Large intestine (tissue), 3 donors: ENCODE measurements at regions not wholly inside any gene's neighbourhood (a gene's known extent, or its start where the extent isn't known, plus 50 kb on each side); places are given as distances from the start of the nearest gene placed in this dataset.

Source experiments
- DNase-seq, 2 donors: peaks; one replicate each; pipeline versions ENCODE4 v3.0.0 to v3.0.0-alpha.2; 2013
- H3K27ac ChIP-seq: one replicate; pipeline ENCODE4 v1.5.1; 2013; ENCODE audit warnings: low read length
- H3K27me3 ChIP-seq: 2 replicates; pipeline ENCODE4 v1.6.1; 2013; ENCODE audit warnings: low read length; ENCODE audit not compliant: control insufficient read depth, insufficient read depth
- H3K36me3 ChIP-seq: 2 replicates; pipeline ENCODE4 v1.6.1; 2013; ENCODE audit warnings: low read length; ENCODE audit not compliant: control insufficient read depth, insufficient read depth
- H3K4me1 ChIP-seq: one replicate; pipeline ENCODE4 v1.6.1; 2013; ENCODE audit warnings: low read length; ENCODE audit not compliant: control insufficient read depth, insufficient read depth
- H3K4me3 ChIP-seq: one replicate; pipeline ENCODE4 v1.5.1; 2013; ENCODE audit warnings: low read length
- H3K9me3 ChIP-seq: one replicate; pipeline ENCODE4 v1.6.1; 2013; ENCODE audit warnings: mild to moderate bottlenecking, low read depth, low read length, moderate library complexity; ENCODE audit not compliant: control insufficient read depth
- WGBS: methylation state at CpG from one replicate; pipeline ENCODE4 v1.1.5; 2013; ENCODE audit warnings: low lambda C conversion rate; ENCODE audit not compliant: insufficient coverage; 5-methylcytosine and 5-hydroxymethylcytosine counted together

- no CpG with 5 or more reads among the region's 6 CpGs for WGBS
- Histone ChIP-seq H3K4me3 (no peak overlapping the region), H3K27ac (no peak overlapping the region), H3K9me3 (peaks cover 4% of the 10 kb centered on the region), H3K36me3 (no peaks in the 10 kb centered on the region), H3K4me1 (no peaks in the 10 kb centered on the region), H3K27me3 (peaks cover 2% of the 10 kb centered on the region)
- no peak for DNase-seq
These were observed 50.8 kb upstream of the CACNA2D3 start for GRCh38 chr3:54071601-54072000.

- no CpG with 5 or more reads among the region's 2 CpGs for WGBS
- DNase-seq: no peak
- Histone ChIP-seq H3K27me3 (peaks cover 2% of the 10 kb centered on the region), H3K36me3 (no peaks in the 10 kb centered on the region), H3K9me3 (peaks cover 4% of the 10 kb centered on the region), H3K4me3 (no peak overlapping the region), H3K27ac (no peak overlapping the region), H3K4me1 (no peaks in the 10 kb centered on the region)
These were observed 52.4 kb upstream of the CACNA2D3 start for GRCh38 chr3:54069961-54070360.

- H3K9me3 ChIP-seq: peaks cover 4% of the 10 kb centered on the region
- no peak overlapping the region for H3K27ac ChIP-seq
- H3K4me1 ChIP-seq: no peaks in the 10 kb centered on the region
- no peak overlapping the region for H3K4me3 ChIP-seq
- H3K36me3 ChIP-seq: no peaks in the 10 kb centered on the region
- no peaks in the 10 kb centered on the region for H3K27me3 ChIP-seq
- no peak for DNase-seq
- no CpG with 5 or more reads among the region's 8 CpGs for WGBS
These were observed 55.2 kb upstream of the CACNA2D3 start for GRCh38 chr3:54067055-54067698.

GRCh38 chr3:54066253-54066652, 56.1 kb upstream of the CACNA2D3 start:
- no CpG with 5 or more reads among the region's 3 CpGs for WGBS
- DNase-seq: no peak
- Histone ChIP-seq H3K4me1 (no peaks in the 10 kb centered on the region), H3K4me3 (no peak overlapping the region), H3K27me3 (no peaks in the 10 kb centered on the region), H3K9me3 (peaks cover 4% of the 10 kb centered on the region), H3K36me3 (no peaks in the 10 kb centered on the region), H3K27ac (no peak overlapping the region)

GRCh38 chr3:54065586-54065985, 56.8 kb upstream of the CACNA2D3 start:
- 14% methylated on average over 1 of the region's 4 CpGs for WGBS
- H3K36me3 ChIP-seq: no peaks in the 10 kb centered on the region
- H3K4me1 ChIP-seq: no peaks in the 10 kb centered on the region
- peaks cover 3% of the 10 kb centered on the region for H3K9me3 ChIP-seq
- DNase-seq: no peak
- H3K4me3 ChIP-seq: no peak overlapping the region
- H3K27me3 ChIP-seq: no peaks in the 10 kb centered on the region
- no peak overlapping the region for H3K27ac ChIP-seq

GRCh38 chr3:54065140-54065539, 57.2 kb upstream of the CACNA2D3 start:
- no peak for DNase-seq
- Histone ChIP-seq H3K4me3 (no peak overlapping the region), H3K9me3 (no peaks in the 10 kb centered on the region), H3K36me3 (no peaks in the 10 kb centered on the region), H3K4me1 (no peaks in the 10 kb centered on the region), H3K27me3 (no peaks in the 10 kb centered on the region), H3K27ac (no peak overlapping the region)
- no CpG with 5 or more reads among the region's 4 CpGs for WGBS

- H3K4me1 ChIP-seq: no peaks in the 10 kb centered on the region
- H3K4me3 ChIP-seq: no peak overlapping the region
- H3K9me3 ChIP-seq: no peaks in the 10 kb centered on the region
- no peaks in the 10 kb centered on the region for H3K27me3 ChIP-seq
- DNase-seq: no peak
- WGBS: 94% methylated on average over 2 of the region's 8 CpGs
- H3K36me3 ChIP-seq: no peaks in the 10 kb centered on the region
- H3K27ac ChIP-seq: no peak overlapping the region
These were observed 57.9 kb upstream of the CACNA2D3 start for GRCh38 chr3:54064486-54064885.

GRCh38 chr3:54062546-54062945, 59.8 kb upstream of the CACNA2D3 start:
- Histone ChIP-seq H3K4me1 (no peaks in the 10 kb centered on the region), H3K27me3 (no peaks in the 10 kb centered on the region), H3K27ac (no peak overlapping the region), H3K36me3 (no peaks in the 10 kb centered on the region), H3K4me3 (no peak overlapping the region), H3K9me3 (no peaks in the 10 kb centered on the region)
- DNase-seq: no peak
- 100% methylated on average over 1 of the region's 3 CpGs for WGBS

- no peak for DNase-seq
- Histone ChIP-seq H3K4me1 (no peaks in the 10 kb centered on the region), H3K9me3 (no peaks in the 10 kb centered on the region), H3K4me3 (no peak overlapping the region), H3K27ac (no peak overlapping the region), H3K27me3 (peaks cover 6% of the 10 kb centered on the region), H3K36me3 (no peaks in the 10 kb centered on the region)
- WGBS: 100% methylated on average over 1 of the region's 2 CpGs
These were observed 65.8 kb upstream of the CACNA2D3 start for GRCh38 chr3:54056521-54056920.

- H3K36me3 ChIP-seq: no peaks in the 10 kb centered on the region
- no CpG with 5 or more reads among the region's 4 CpGs for WGBS
- H3K4me3 ChIP-seq: no peak overlapping the region
- H3K27me3 ChIP-seq: peaks cover 6% of the 10 kb centered on the region
- no peak for DNase-seq
- H3K27ac ChIP-seq: no peak overlapping the region
- H3K9me3 ChIP-seq: no peaks in the 10 kb centered on the region
- H3K4me1 ChIP-seq: no peaks in the 10 kb centered on the region
These were observed 68.5 kb upstream of the CACNA2D3 start for GRCh38 chr3:54053882-54054281.

GRCh38 chr3:54053211-54053610, 69.1 kb upstream of the CACNA2D3 start:
- Histone ChIP-seq H3K27ac (no peak overlapping the region), H3K36me3 (no peaks in the 10 kb centered on the region), H3K4me3 (no peak overlapping the region), H3K4me1 (no peaks in the 10 kb centered on the region), H3K9me3 (no peaks in the 10 kb centered on the region), H3K27me3 (peaks cover 6% of the 10 kb centered on the region)
- no CpG with 5 or more reads among the region's 5 CpGs for WGBS
- DNase-seq: no peak
